Adrenal gland (tissue), 5 donors: ENCODE measurements at regions not wholly inside any gene's neighbourhood (a gene's known extent, or its start where the extent isn't known, plus 50 kb on each side); places are given as distances from the start of the nearest gene placed in this dataset.

Experiments
- CTCF ChIP-seq, 6 experiments: fragments of 450-650 bp in 4 of 6; fragments of 200-600 bp in 2 of 6; sonication (generic) in 1 of 6; IDR thresholded peaks; 1 replicate in 5 of 6; 2 replicates in 1 of 6; pipeline versions ENCODE4 v1.5.1 to v1.8.0; 2016 to 2021; ENCODE audit warnings: antibody characterized with exemption in 6 of 6, mild to moderate bottlenecking in 2 of 6, moderate library complexity in 1 of 6
- POLR2A ChIP-seq, 2 donors: fragments of 450-650 bp; IDR thresholded peaks; one replicate each; pipeline ENCODE4 v1.6.1; 2017; ENCODE audit warnings: antibody characterized with exemption in 2 of 2, mild to moderate bottlenecking in 2 of 2, moderate library complexity in 1 of 2
- donor health status: DM: no; HTN: no; CAD: no.

GRCh38 chr12:34379142-34379541 is 356.8 kb downstream of the ALG10 start:
- TF ChIP-seq CTCF (IDR thresholded peaks at IDR 0.05), result no peak
- no peak for TF ChIP-seq POLR2A (IDR thresholded peaks at IDR 0.05)
